Stimulated activated naive CD8-positive, alpha-beta T cell treated with anti-CD3 and anti-CD28 coated beads, Interleukin-15, amount 100 ng/mL, for 72 hours (primary cell): ENCODE measurements at regions not wholly inside any gene's neighbourhood (a gene's known extent, or its start where the extent isn't known, plus 50 kb on each side); places are given as distances from the start of the nearest gene placed in this dataset.

Experiments used
- ATAC-seq: fragments of 150-1000 bp; cut with Tn5 transposase; 2 replicates; pipeline ENCODE4 v1.10.0; 2021; ENCODE audit warnings: mild to moderate bottlenecking, moderate library complexity
- DNase-seq, 2 donors: peaks; one replicate each; pipeline ENCODE4 v3.0.0; 2021 to 2022
- H3K27ac Mint-ChIP-seq, 2 donors: one replicate each; pipeline ENCODE4 v1.8.0; 2022; ENCODE audit warnings: mild to moderate bottlenecking in 2 of 2, mixed read lengths in 2 of 2, moderate library complexity in 2 of 2
- H3K27me3 Mint-ChIP-seq: one replicate; pipeline ENCODE4 v1.8.0; 2022; ENCODE audit warnings: mixed read lengths
- H3K4me1 Mint-ChIP-seq: one replicate; pipeline ENCODE4 v1.8.0; 2022; ENCODE audit warnings: mild to moderate bottlenecking, mixed read lengths
- H3K4me3 Mint-ChIP-seq, 2 donors: one replicate each; pipeline ENCODE4 v1.8.0; 2022; ENCODE audit warnings: mild to moderate bottlenecking in 2 of 2, mixed read lengths in 2 of 2, moderate library complexity in 1 of 2
- H3K9me3 Mint-ChIP-seq, 2 donors: one replicate each; pipeline ENCODE4 v1.8.0; 2022; ENCODE audit warnings: mixed read lengths in 2 of 2

DNA sequence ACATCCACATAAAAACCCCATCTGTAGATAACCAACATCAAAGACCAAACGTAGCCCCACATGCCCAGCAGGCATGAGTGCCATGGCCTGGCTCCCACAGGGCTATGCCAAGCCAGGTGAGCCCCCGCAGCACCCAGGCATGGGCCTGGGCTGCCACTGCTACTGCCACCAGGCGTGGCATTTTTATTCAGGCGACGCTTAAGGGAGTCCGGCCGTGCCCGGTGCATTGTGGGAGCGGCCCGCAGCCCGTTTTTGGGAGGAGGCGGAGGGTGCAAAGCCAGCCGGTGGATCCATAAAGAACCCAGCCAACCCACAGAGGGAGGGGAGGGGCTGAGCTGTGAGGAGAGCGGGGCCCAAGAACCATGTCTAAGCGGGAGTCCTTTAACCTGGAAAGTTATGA is 83.6 kb downstream of the XIST start:
- H3K27me3 Mint-ChIP-seq: no peaks in the 10 kb centered on the region
- H3K9me3 Mint-ChIP-seq: no peaks in the 10 kb centered on the region
- DNase-seq: no peak
- H3K4me1 Mint-ChIP-seq: no peaks in the 10 kb centered on the region
- no peak overlapping the region for H3K4me3 Mint-ChIP-seq
- ATAC-seq: no peak
- H3K27ac Mint-ChIP-seq: no peak overlapping the region

DNA sequence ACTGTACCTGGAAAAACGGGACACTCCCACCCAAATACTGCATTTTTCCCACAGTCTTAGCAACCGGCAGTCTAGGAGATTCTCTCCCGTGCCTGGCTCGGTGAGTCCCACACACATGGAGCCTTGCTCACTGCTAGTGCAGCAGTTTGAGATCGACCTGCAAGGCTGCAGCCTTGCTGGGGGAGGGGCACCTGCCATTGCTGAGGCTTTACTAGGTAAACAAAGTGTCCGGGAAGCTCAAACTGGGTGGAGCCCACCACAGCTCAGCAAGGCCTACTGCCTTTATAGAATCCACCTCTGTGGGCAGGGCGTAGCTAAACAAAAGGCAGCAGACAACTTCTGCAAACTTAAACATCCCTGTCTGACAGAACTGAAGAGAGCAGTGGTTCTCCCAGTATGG is 84.4 kb downstream of the XIST start:
- H3K27ac Mint-ChIP-seq: no peak overlapping the region
- ATAC-seq (no peak), DNase-seq (no peak)
- no peaks in the 10 kb centered on the region for H3K9me3 Mint-ChIP-seq
- H3K27me3 Mint-ChIP-seq: no peaks in the 10 kb centered on the region
- H3K4me1 Mint-ChIP-seq: no peaks in the 10 kb centered on the region
- no peak overlapping the region for H3K4me3 Mint-ChIP-seq

DNA sequence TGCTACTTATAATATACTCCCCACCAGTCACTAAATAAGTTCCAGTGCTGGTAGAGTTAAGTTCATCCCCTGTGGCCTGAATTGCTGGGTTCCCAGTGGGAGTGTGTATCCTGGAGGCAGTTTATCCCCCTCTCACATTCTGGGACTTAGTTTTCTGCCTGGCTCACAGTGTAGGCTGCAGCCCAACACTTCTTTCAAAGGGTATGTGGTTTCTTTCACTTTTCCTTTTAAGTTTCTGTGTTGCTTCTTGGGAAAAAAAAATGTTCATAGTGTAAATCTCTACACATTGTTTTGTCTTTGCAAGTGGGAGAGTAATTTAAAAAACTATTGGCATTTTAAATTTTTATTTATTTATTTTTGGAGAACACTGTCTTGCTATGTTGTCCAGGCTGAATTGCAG is 85.5 kb downstream of the XIST start:
- ATAC-seq (no peak), DNase-seq (no peak)
- Mint-ChIP-seq H3K4me1 (no peaks in the 10 kb centered on the region), H3K27ac (no peak overlapping the region), H3K4me3 (no peak overlapping the region), H3K27me3 (no peaks in the 10 kb centered on the region), H3K9me3 (no peaks in the 10 kb centered on the region)

DNA sequence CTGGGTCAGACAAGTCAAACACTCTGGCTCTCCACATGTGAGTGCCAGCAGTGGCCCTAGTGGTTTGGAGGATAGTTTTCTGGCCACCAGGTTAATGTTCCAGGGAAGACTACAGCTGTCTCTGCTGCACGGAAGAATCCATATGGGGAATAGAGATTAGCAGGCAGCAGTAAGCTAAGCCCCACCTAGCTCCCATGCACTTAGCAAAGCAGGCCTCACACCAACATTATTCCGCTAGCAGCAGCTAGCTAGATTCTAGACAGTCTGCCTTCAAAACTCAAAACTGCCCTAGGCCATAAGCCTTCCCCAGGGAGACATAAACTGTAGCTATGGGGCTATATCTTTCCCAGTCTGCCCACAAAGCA is 86.1 kb downstream of the XIST start:
- H3K4me3 Mint-ChIP-seq: no peak overlapping the region
- DNase-seq (no peak), ATAC-seq (no peak)
- no peaks in the 10 kb centered on the region for H3K27me3 Mint-ChIP-seq
- no peaks in the 10 kb centered on the region for H3K4me1 Mint-ChIP-seq
- no peak overlapping the region for H3K27ac Mint-ChIP-seq
- H3K9me3 Mint-ChIP-seq: no peaks in the 10 kb centered on the region

DNA sequence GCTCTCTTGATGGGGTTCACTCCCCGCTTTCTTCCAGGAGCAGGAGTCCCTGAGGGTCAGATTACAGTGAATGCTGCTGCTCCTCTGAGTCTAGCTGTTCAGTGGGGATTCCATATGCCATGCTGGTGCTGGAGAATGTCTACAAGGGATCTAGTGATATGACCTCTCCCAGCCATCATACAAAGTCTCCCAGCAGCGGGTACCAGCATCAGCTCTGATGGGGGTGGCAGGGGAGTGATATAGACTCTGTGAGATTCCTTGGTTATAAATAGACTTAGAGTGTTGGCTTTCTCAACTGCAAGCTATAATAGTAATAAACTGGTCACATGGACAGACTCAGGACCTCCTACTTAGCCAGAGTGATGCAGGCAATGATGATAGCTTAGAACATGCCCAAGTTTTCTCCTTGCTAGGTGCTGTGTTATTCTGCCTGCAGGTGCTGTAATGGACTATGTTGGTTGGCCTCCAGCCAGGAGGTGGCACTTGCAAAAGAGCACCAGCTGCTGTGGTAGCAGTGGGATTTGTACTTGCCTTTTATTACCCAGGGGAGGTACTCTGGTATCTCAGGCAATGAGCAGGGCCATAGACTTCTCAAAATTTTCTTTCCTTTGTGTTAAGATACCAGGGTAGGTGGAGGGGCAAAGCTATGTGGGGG is 86.6 kb downstream of the XIST start:
- Mint-ChIP-seq H3K27me3 (no peaks in the 10 kb centered on the region), H3K9me3 (no peaks in the 10 kb centered on the region), H3K4me1 (no peaks in the 10 kb centered on the region), H3K27ac (no peak overlapping the region), H3K4me3 (no peak overlapping the region)
- ATAC-seq: no peak
- no peak for DNase-seq

DNA sequence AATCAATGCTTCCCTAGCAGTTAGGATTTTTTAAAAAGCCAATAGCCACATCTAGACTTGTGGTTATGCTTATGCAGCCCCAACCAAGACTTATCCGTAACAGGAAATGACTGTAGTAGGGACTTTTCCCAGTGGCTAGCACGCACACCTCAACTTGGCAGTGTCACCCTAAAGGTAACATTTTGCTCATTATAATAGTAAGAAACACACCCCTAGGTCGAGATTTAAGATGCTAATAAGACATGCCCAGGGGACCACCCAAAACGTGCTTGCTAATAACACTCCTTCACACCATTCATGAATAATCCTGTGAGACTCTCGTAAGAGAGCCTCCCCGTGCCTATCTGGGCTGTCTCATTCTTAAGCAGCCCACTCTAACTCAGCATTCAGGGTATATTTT is 94.3 kb downstream of the XIST start:
- ATAC-seq: peak; percentile 80
- DNase-seq: peak in 1 of 2 donors; percentile 11
- no peaks in the 10 kb centered on the region for H3K4me1 Mint-ChIP-seq

More for the DNA sequence above, 94.3 kb downstream of the XIST start:
- Mint-ChIP-seq H3K27me3 (no peaks in the 10 kb centered on the region), H3K27ac (no peak overlapping the region), H3K9me3 (no peaks in the 10 kb centered on the region), H3K4me3 (no peak overlapping the region)
